ENCODE measurements at regions not wholly inside any gene's neighbourhood (a gene's known extent, or its start where the extent isn't known, plus 50 kb on each side); places are given as distances from the start of the nearest gene placed in this dataset.

GRCh38 chr18:65548316-65548715 lies 202.5 kb upstream of the CDH7 start:
- Histone ChIP-seq H3K27ac (no peak overlapping the region), H3K9ac (ENCODE audit: low read depth in 2 of 2, low read length in 2 of 2) (no peak overlapping the region), H3K36me3 (no peaks in the 10 kb centered on the region), H3K27me3 (no peaks in the 10 kb centered on the region), H3K4me1 (no peaks in the 10 kb centered on the region), H3K4me3 (no peak overlapping the region), H3K9me3 (no peaks in the 10 kb centered on the region)
- DNase-seq: no peak
- intact Hi-C loops (cut with DNase I): no loop called here
- no peak for TF ChIP-seq CTCF (IDR thresholded peaks at IDR 0.05)

- H3K27me3 ChIP-seq: no peaks in the 10 kb centered on the region
- H3K4me3 ChIP-seq: no peak overlapping the region
- no peak for DNase-seq
- no peaks in the 10 kb centered on the region for H3K9me3 ChIP-seq
- H3K27ac ChIP-seq: no peak overlapping the region
- H3K4me1 ChIP-seq: no peaks in the 10 kb centered on the region
- intact Hi-C loops (cut with DNase I): no loop called here
- H3K36me3 ChIP-seq: no peaks in the 10 kb centered on the region
- no peak overlapping the region for H3K9ac ChIP-seq (ENCODE audit: low read depth in 2 of 2, low read length in 2 of 2)
- TF ChIP-seq CTCF (IDR thresholded peaks at IDR 0.05): no peak
Measured at GRCh38 chr18:65547046-65547445, 203.8 kb upstream of the CDH7 start.

GRCh38 chr18:65544701-65545100 lies 206.1 kb upstream of the CDH7 start:
- no peak for DNase-seq
- Histone ChIP-seq H3K9ac (ENCODE audit: low read depth in 2 of 2, low read length in 2 of 2) (no peak overlapping the region), H3K27me3 (no peaks in the 10 kb centered on the region), H3K36me3 (no peaks in the 10 kb centered on the region), H3K4me1 (no peaks in the 10 kb centered on the region), H3K4me3 (no peak overlapping the region), H3K27ac (no peak overlapping the region), H3K9me3 (no peaks in the 10 kb centered on the region)
- intact Hi-C loops (cut with DNase I): no loop called here
- TF ChIP-seq CTCF (IDR thresholded peaks at IDR 0.05): no peak

GRCh38 chr18:65527879-65528633 lies 222.8 kb upstream of the CDH7 start:
- no peak for TF ChIP-seq CTCF (IDR thresholded peaks at IDR 0.05)
- H3K36me3 ChIP-seq: no peaks in the 10 kb centered on the region
- no peaks in the 10 kb centered on the region for H3K9me3 ChIP-seq
- no peaks in the 10 kb centered on the region for H3K4me1 ChIP-seq
- H3K9ac ChIP-seq (ENCODE audit: low read depth in 2 of 2, low read length in 2 of 2): no peak overlapping the region
- no peak overlapping the region for H3K4me3 ChIP-seq
- intact Hi-C loops (cut with DNase I): no loop called here
- H3K27me3 ChIP-seq: no peaks in the 10 kb centered on the region
- DNase-seq: no peak
- H3K27ac ChIP-seq: no peak overlapping the region

- intact Hi-C loops (cut with DNase I): no loop called here
- DNase-seq: no peak
- H3K9me3 ChIP-seq: no peaks in the 10 kb centered on the region
Measured at GRCh38 chr18:65526099-65526498, 224.7 kb upstream of the CDH7 start.

More at GRCh38 chr18:65526099-65526498, 224.7 kb upstream of the CDH7 start:
- Histone ChIP-seq H3K27ac (no peak overlapping the region), H3K36me3 (no peaks in the 10 kb centered on the region), H3K4me3 (no peak overlapping the region), H3K4me1 (no peaks in the 10 kb centered on the region), H3K9ac (ENCODE audit: low read depth in 2 of 2, low read length in 2 of 2) (no peak overlapping the region), H3K27me3 (no peaks in the 10 kb centered on the region)
- TF ChIP-seq CTCF (IDR thresholded peaks at IDR 0.05): no peak

Measured in colonic mucosa (tissue), 4 donors.